DMS79 treated with DMSO at 0.1 percent for 48 hours (cell line): ENCODE measurements at regions not wholly inside any gene's neighbourhood (a gene's known extent, or its start where the extent isn't known, plus 50 kb on each side); places are given as distances from the start of the nearest gene placed in this dataset.

Source experiments
- DNase-seq: peaks from one replicate; lab custom pipeline; 2025; lab: John Stamatoyannopoulos, UW

GRCh38 chr14:84671776-84672175, 858.2 kb upstream of the FLRT2 start:
- DNase-seq, result no peak

GRCh38 chr14:84674636-84675035, 855.3 kb upstream of the FLRT2 start:
- DNase-seq, result no peak

GRCh38 chr14:84686550-84686949, 843.4 kb upstream of the FLRT2 start:
- DNase-seq, result no peak

- no peak for DNase-seq
These were observed 841.5 kb upstream of the FLRT2 start for GRCh38 chr14:84688297-84689025.

- no peak for DNase-seq
These were observed 835.8 kb upstream of the FLRT2 start for GRCh38 chr14:84694161-84694560.

GRCh38 chr14:84704601-84705000, 825.3 kb upstream of the FLRT2 start:
- no peak for DNase-seq

- no peak for DNase-seq
These were observed 822.1 kb upstream of the FLRT2 start for GRCh38 chr14:84707830-84708229.

- peak; percentile 9 for DNase-seq
These were observed 821.1 kb upstream of the FLRT2 start for GRCh38 chr14:84708865-84709264.

- no peak for DNase-seq
These were observed 803.5 kb upstream of the FLRT2 start for GRCh38 chr14:84726471-84726870.

GRCh38 chr14:84749191-84749955, 780.6 kb upstream of the FLRT2 start:
- DNase-seq, result no peak

GRCh38 chr14:84750284-84750683, 779.7 kb upstream of the FLRT2 start:
- DNase-seq, result no peak

- no peak for DNase-seq
These were observed 779.0 kb upstream of the FLRT2 start for GRCh38 chr14:84750763-84751554.

GRCh38 chr14:84751745-84752144, 778.2 kb upstream of the FLRT2 start:
- DNase-seq, result no peak

- no peak for DNase-seq
These were observed 769.3 kb upstream of the FLRT2 start for GRCh38 chr14:84760489-84761126.

- DNase-seq, result no peak
These were observed 762.5 kb upstream of the FLRT2 start for GRCh38 chr14:84767434-84767833.

GRCh38 chr14:84770030-84770429, 759.9 kb upstream of the FLRT2 start:
- no peak for DNase-seq

GRCh38 chr14:84777356-84777755, 752.6 kb upstream of the FLRT2 start:
- no peak for DNase-seq

- no peak for DNase-seq
These were observed 747.0 kb upstream of the FLRT2 start for GRCh38 chr14:84782902-84783301.

GRCh38 chr14:84783511-84783910, 746.4 kb upstream of the FLRT2 start:
- no peak for DNase-seq

GRCh38 chr14:84785996-84786395, 743.9 kb upstream of the FLRT2 start:
- no peak for DNase-seq

GRCh38 chr14:84789012-84789411, 740.9 kb upstream of the FLRT2 start:
- DNase-seq, result no peak

- no peak for DNase-seq
These were observed 737.1 kb upstream of the FLRT2 start for GRCh38 chr14:84792722-84793410.
